GM12878 (cell line): ENCODE measurements at regions not wholly inside any gene's neighbourhood (a gene's known extent, or its start where the extent isn't known, plus 50 kb on each side); places are given as distances from the start of the nearest gene placed in this dataset.

Source experiments
- ATAC-seq: fragments of 200-7000 bp; cut with Tn5 transposase; 3 replicates; pipeline ENCODE4 v1.9.1; 2020; ENCODE audit warnings: mild to moderate bottlenecking, moderate library complexity
- BruUV-seq: library from RNA; stranded (reverse); fragments of 400-500 nt; replicated peaks from 2 replicates; lab custom pipeline; 2021; lab: Mats Ljungman, UMichigan
- CTCF ChIA-PET: fragments of 300-600 bp; sonication (Branson Sonifier 250); formaldehyde crosslinking; extraction: SDS; loops from one replicate; lab custom pipeline; 2021; ENCODE audit warnings: inconsistent platforms; lab: Yijun Ruan, JAX
- POLR2A ChIA-PET: fragments of 350-600 bp; formaldehyde crosslinking; extraction: SDS; loops from one replicate; lab custom pipeline; 2021; ENCODE audit warnings: inconsistent platforms; lab: Charles Lee
- RAD21 ChIA-PET: fragments of 300-600 bp; sonication (Branson Sonifier 250); formaldehyde crosslinking; loops from one replicate; lab custom pipeline; 2023; ENCODE audit warnings: antibody characterized with exemption; ENCODE audit not compliant: unreplicated experiment; lab: Charles Lee
- SMC1A ChIA-PET: fragments of 300-600 bp; sonication (Branson Sonifier 250); formaldehyde crosslinking; loops from one replicate; lab custom pipeline; 2023; ENCODE audit not compliant: unreplicated experiment, uncharacterized antibody; lab: Charles Lee
- DNase-seq: peaks from one replicate; pipeline ENCODE4 v3.0.0-alpha.2; 2011; ENCODE audit warnings: low read depth, low spot score
- FAIRE-seq: peaks from 3 replicates; lab custom pipeline; 2011; peaks lifted over from hg19 to GRCh38; lab: Jason Lieb, UNC
- H2AFZ ChIP-seq: 2 replicates; pipeline ENCODE4 v1.6.0; 2011; ENCODE audit warnings: low read depth, low read length, control low read depth; ENCODE audit not compliant: control insufficient read depth
- H3K27ac ChIP-seq: 2 replicates; pipeline ENCODE4 v1.5.1; 2011; ENCODE audit warnings: control low read depth; ENCODE audit not compliant: control insufficient read depth, insufficient read depth
- H3K27me3 ChIP-seq, 2 experiments: replicated peaks in 1 of 2; 2 replicates each; pipeline versions ENCODE4 v1.6.0 to v1.6.1; 2011; ENCODE audit warnings: low read length in 1 of 2; ENCODE audit not compliant: control insufficient read depth in 2 of 2, insufficient read depth in 2 of 2
- H3K36me3 ChIP-seq, 2 experiments: 2 replicates each; pipeline ENCODE4 v1.5.1; 2011; ENCODE audit warnings: low read length in 1 of 2; ENCODE audit not compliant: control insufficient read depth in 2 of 2, insufficient read depth in 2 of 2
- H3K4me1 ChIP-seq: 2 replicates; pipeline ENCODE4 v1.6.1; 2011; ENCODE audit warnings: mild to moderate bottlenecking, low read length, moderate library complexity, mixed read lengths; ENCODE audit not compliant: control insufficient read depth, insufficient read depth
- H3K4me2 ChIP-seq: 2 replicates; pipeline ENCODE4 v1.6.0; 2011; ENCODE audit warnings: control low read depth; ENCODE audit not compliant: control insufficient read depth, insufficient read depth
- H3K4me3 ChIP-seq: fragments of 200-600 bp; sonication (generic); 2 replicates; pipeline ENCODE4 v1.5.1; 2016
- H3K79me2 ChIP-seq: 2 replicates; pipeline ENCODE4 v1.6.0; 2011; ENCODE audit warnings: low read length; ENCODE audit not compliant: control insufficient read depth, insufficient read depth
- H3K9ac ChIP-seq: 2 replicates; pipeline ENCODE4 v1.8.0; 2011; ENCODE audit warnings: low read length, control low read depth, mixed read lengths; ENCODE audit not compliant: control insufficient read depth, insufficient read depth
- H3K9me3 ChIP-seq: replicated peaks from 3 replicates; pipeline ENCODE4 v1.5.1; 2011; ENCODE audit warnings: mild to moderate bottlenecking, low read length; ENCODE audit not compliant: control insufficient read depth, insufficient read depth
- H4K20me1 ChIP-seq: 2 replicates; pipeline ENCODE4 v1.6.0; 2011; ENCODE audit not compliant: control insufficient read depth, insufficient read depth
- CREB1 ChIP-seq: IDR thresholded peaks from 2 replicates; pipeline ENCODE4 v1.6.1; 2012; ENCODE audit warnings: low read depth, mild to moderate bottlenecking, inconsistent platforms
- ETV6 ChIP-seq, 2 experiments: fragments of 450-650 bp in 1 of 2; IDR thresholded peaks in 1 of 2; conservative IDR thresholded peaks in 1 of 2; 2 replicates each; pipeline ENCODE4 v1.6.1; 2014; ENCODE audit warnings: antibody characterized with exemption in 1 of 2, borderline replicate concordance in 1 of 2, low read depth in 1 of 2, mild to moderate bottlenecking in 1 of 2, moderate library complexity in 1 of 2
- HDAC2 ChIP-seq: fragments of 200-600 bp; sonication (generic); IDR thresholded peaks from 2 replicates; pipeline ENCODE4 v1.6.1; 2017
- LARP7 ChIP-seq: fragments of 450-650 bp; IDR thresholded peaks from 2 replicates; pipeline ENCODE4 v1.6.1; 2017; ENCODE audit warnings: mild to moderate bottlenecking
- MYC ChIP-seq: IDR thresholded peaks from 2 replicates; pipeline ENCODE4 v1.6.1; 2011; ENCODE audit warnings: mild to moderate bottlenecking, low read length, moderate library complexity, inconsistent platforms; ENCODE audit not compliant: insufficient read depth, insufficient replicate concordance, insufficient read length, severe bottlenecking
- PAX5 ChIP-seq: IDR thresholded peaks from 2 replicates; pipeline ENCODE4 v1.6.1; 2011; ENCODE audit warnings: low read depth, low read length, borderline replicate concordance
- PAX8 ChIP-seq: fragments of 450-650 bp; IDR thresholded peaks from 2 replicates; pipeline ENCODE4 v1.6.1; 2017; ENCODE audit warnings: mild to moderate bottlenecking, moderate library complexity
- STAT1 ChIP-seq: fragments of 450-650 bp; conservative IDR thresholded peaks from 2 replicates; pipeline ENCODE4 v1.6.1; 2014; ENCODE audit warnings: antibody characterized with exemption, mild to moderate bottlenecking
- TCF3 ChIP-seq: IDR thresholded peaks from 2 replicates; pipeline ENCODE4 v1.6.1; 2012; ENCODE audit warnings: low read depth, mild to moderate bottlenecking, low read length, borderline replicate concordance; ENCODE audit not compliant: insufficient read depth
- ZBED1 ChIP-seq: IDR thresholded peaks from 2 replicates; pipeline ENCODE4 v1.6.1; 2016; ENCODE audit warnings: borderline replicate concordance
- WGBS: methylation state at CpG from one replicate; pipeline ENCODE4 v1.1.6; 2016; ENCODE audit warnings: low lambda C conversion rate; ENCODE audit not compliant: insufficient replicate concordance, insufficient coverage; ENCODE audit errors: missing lambda C conversion rate; 5-methylcytosine and 5-hydroxymethylcytosine counted together
- in situ Hi-C: fragments of 300-500 bp; cut with MboI; formaldehyde crosslinking; loops from 9 replicates; pipeline ENCODE4 v1.14.3; 2018; ENCODE audit warnings: mixed read lengths
- intact Hi-C: fragments of 100-400 bp; cut with micrococcal nuclease; formaldehyde crosslinking; loops from one replicate; pipeline ENCODE4 v1.14.2; 2022; ENCODE audit not compliant: unreplicated experiment
- TF ChIP-seq, protein P1 (sequence below): IDR thresholded peaks from 2 replicates; pipeline ENCODE4 v1.6.1; 2012; ENCODE audit warnings: mild to moderate bottlenecking, low read depth, low read length
- TF ChIP-seq, protein P2 (sequence below): fragments of 150-350 bp; IDR thresholded peaks from 2 replicates; pipeline ENCODE4 v1.6.1; 2014; ENCODE audit warnings: mild to moderate bottlenecking, low read depth, low read length
- TF ChIP-seq, protein P3 (sequence below): fragments of 450-650 bp; IDR thresholded peaks from 2 replicates; pipeline ENCODE4 v1.6.1; 2016; ENCODE audit warnings: mild to moderate bottlenecking
- TF ChIP-seq, protein P4 (sequence below): IDR thresholded peaks from 2 replicates; pipeline ENCODE4 v1.6.1; 2011; ENCODE audit warnings: borderline replicate concordance, low read depth, mild to moderate bottlenecking, moderate library complexity, mixed read lengths, low read length; ENCODE audit not compliant: insufficient read depth; ENCODE audit errors: extremely low read length

DNA sequence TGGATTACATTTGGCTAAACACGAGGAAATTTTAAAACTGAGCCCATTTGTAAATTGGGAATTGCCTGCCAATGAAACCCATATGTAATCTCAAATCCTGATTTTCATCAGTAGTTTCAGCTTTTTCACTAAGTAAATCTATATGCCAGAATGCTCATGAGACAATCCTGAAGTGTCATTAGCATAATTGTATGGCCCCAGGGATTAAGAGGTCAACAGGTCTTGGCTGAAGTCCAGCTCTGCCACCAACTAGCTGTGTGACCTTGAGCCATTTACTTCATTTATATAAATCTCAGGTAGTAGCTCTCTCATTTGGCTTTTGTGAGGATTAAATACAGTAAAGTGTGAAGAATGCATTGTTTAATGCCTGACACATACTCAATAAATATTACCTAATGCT lies 320.5 kb upstream of the EMCN start:
- in situ Hi-C loops, result no loop called here
- FAIRE-seq, result no peak
- H3K36me3 ChIP-seq, result no peaks in the 10 kb centered on the region
- no peak for TF ChIP-seq CREB1
- TF ChIP-seq PAX8, result no peak
- TF ChIP-seq, protein P1, sequence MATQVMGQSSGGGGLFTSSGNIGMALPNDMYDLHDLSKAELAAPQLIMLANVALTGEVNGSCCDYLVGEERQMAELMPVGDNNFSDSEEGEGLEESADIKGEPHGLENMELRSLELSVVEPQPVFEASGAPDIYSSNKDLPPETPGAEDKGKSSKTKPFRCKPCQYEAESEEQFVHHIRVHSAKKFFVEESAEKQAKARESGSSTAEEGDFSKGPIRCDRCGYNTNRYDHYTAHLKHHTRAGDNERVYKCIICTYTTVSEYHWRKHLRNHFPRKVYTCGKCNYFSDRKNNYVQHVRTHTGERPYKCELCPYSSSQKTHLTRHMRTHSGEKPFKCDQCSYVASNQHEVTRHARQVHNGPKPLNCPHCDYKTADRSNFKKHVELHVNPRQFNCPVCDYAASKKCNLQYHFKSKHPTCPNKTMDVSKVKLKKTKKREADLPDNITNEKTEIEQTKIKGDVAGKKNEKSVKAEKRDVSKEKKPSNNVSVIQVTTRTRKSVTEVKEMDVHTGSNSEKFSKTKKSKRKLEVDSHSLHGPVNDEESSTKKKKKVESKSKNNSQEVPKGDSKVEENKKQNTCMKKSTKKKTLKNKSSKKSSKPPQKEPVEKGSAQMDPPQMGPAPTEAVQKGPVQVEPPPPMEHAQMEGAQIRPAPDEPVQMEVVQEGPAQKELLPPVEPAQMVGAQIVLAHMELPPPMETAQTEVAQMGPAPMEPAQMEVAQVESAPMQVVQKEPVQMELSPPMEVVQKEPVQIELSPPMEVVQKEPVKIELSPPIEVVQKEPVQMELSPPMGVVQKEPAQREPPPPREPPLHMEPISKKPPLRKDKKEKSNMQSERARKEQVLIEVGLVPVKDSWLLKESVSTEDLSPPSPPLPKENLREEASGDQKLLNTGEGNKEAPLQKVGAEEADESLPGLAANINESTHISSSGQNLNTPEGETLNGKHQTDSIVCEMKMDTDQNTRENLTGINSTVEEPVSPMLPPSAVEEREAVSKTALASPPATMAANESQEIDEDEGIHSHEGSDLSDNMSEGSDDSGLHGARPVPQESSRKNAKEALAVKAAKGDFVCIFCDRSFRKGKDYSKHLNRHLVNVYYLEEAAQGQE, result no peak
- TF ChIP-seq PAX5, result no peak
- TF ChIP-seq, protein P2, sequence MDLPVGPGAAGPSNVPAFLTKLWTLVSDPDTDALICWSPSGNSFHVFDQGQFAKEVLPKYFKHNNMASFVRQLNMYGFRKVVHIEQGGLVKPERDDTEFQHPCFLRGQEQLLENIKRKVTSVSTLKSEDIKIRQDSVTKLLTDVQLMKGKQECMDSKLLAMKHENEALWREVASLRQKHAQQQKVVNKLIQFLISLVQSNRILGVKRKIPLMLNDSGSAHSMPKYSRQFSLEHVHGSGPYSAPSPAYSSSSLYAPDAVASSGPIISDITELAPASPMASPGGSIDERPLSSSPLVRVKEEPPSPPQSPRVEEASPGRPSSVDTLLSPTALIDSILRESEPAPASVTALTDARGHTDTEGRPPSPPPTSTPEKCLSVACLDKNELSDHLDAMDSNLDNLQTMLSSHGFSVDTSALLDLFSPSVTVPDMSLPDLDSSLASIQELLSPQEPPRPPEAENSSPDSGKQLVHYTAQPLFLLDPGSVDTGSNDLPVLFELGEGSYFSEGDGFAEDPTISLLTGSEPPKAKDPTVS, result no peak
- TF ChIP-seq, protein P3, sequence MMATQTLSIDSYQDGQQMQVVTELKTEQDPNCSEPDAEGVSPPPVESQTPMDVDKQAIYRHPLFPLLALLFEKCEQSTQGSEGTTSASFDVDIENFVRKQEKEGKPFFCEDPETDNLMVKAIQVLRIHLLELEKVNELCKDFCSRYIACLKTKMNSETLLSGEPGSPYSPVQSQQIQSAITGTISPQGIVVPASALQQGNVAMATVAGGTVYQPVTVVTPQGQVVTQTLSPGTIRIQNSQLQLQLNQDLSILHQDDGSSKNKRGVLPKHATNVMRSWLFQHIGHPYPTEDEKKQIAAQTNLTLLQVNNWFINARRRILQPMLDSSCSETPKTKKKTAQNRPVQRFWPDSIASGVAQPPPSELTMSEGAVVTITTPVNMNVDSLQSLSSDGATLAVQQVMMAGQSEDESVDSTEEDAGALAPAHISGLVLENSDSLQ, result no peak
- TF ChIP-seq LARP7, result no peak
- no peak for TF ChIP-seq STAT1
- TF ChIP-seq, protein P4, sequence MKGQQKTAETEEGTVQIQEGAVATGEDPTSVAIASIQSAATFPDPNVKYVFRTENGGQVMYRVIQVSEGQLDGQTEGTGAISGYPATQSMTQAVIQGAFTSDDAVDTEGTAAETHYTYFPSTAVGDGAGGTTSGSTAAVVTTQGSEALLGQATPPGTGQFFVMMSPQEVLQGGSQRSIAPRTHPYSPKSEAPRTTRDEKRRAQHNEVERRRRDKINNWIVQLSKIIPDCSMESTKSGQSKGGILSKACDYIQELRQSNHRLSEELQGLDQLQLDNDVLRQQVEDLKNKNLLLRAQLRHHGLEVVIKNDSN, result no peak
- no peak for TF ChIP-seq HDAC2
- no peak for TF ChIP-seq TCF3
- TF ChIP-seq MYC, result no peak
- TF ChIP-seq ZBED1, result no peak
- no peak for TF ChIP-seq ETV6 (conservative IDR thresholded peaks at IDR 0.05 in 1 of 2, IDR thresholded peaks at IDR 0.05 in 1 of 2; ENCODE audit: borderline replicate concordance in 1 of 2, low read depth in 1 of 2)
- TF ChIP-seq, all 136 proteins: peak for 0
- ChIA-PET SMC1A (interaction anchor here (0.6 to 2.4 kb wide), 7 partner anchors 11 to 1380 kb away, joined by 3 to 12 read pairs (median 3); no protein-coding TSS in a partner anchor), RAD21 (interaction anchor here (0.7 to 1.3 kb wide), 2 partner anchors 12 to 484 kb away, joined by 3 read pairs; no protein-coding TSS in a partner anchor), POLR2A (no interaction called here), CTCF (interaction anchor here (0.6 kb wide), 1 partner anchor 745 kb away, joined by 3 read pairs; no protein-coding TSS in a partner anchor)
- no TSS peak for BruUV-seq
- 0% methylated on average over 1 of the region's 1 CpG for WGBS
- Histone ChIP-seq H2AFZ (no peak overlapping the region), H3K4me3 (no peak overlapping the region), H3K79me2 (no peaks in the 10 kb centered on the region), H3K27me3 (no peaks in the 10 kb centered on the region), H4K20me1 (no peaks in the 10 kb centered on the region), H3K9me3 (no peaks in the 10 kb centered on the region), H3K27ac (no peak overlapping the region), H3K4me2 (no peak overlapping the region), H3K4me1 (no peaks in the 10 kb centered on the region), H3K9ac (no peak overlapping the region)
- no peak for DNase-seq
- intact Hi-C loops, result no loop called here
- no peak for ATAC-seq
